ENCODE measurements at regions not wholly inside any gene's neighbourhood (a gene's known extent, or its start where the extent isn't known, plus 50 kb on each side); places are given as distances from the start of the nearest gene placed in this dataset.

- Histone ChIP-seq H3K9ac (ENCODE audit: insufficient read length, low read depth) (no peak overlapping the region), H3K4me3 (ENCODE audit: insufficient read length, low read depth) (no peak overlapping the region), H3K4me1 (ENCODE audit: insufficient read depth, insufficient read length) (no peaks in the 10 kb centered on the region), H3K9me3 (ENCODE audit: insufficient read depth, low read length) (no peaks in the 10 kb centered on the region), H3K27me3 (ENCODE audit: insufficient read depth, insufficient read length) (no peaks in the 10 kb centered on the region), H3K36me3 (ENCODE audit: insufficient read depth, insufficient read length, low read length) (no peaks in the 10 kb centered on the region)
- TF ChIP-seq SUZ12 (IDR thresholded peaks at IDR 0.05; ENCODE audit: extremely low read depth, insufficient read depth, insufficient read length) = no peak
- DNase-seq (ENCODE audit: low read depth, low spot score) = no peak
These were observed 88.1 kb upstream of the TSPAN5 start for GRCh38 chr4:98746530-98746929.

DNA sequence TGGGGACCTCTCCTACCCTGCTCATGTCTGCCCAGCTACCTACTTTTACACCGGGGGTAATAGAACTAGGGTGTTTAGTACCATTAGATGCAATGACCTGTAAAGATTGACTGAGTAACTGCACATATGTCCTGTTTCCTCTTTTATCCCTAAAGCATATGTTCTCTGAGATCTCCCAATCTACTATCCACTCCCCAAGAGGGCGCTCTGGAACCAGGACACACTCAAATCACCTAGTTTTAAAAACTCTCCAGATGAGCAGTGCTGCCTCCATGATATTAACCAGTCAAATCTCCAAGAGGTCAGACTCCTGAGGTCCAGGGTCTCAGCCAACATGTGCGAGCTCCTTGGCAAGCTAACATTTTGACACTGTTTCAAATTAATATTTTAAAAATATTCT, 87.0 kb upstream of the TSPAN5 start:
- no peak for DNase-seq (ENCODE audit: low read depth, low spot score)
- TF ChIP-seq YY1 (IDR thresholded peaks at IDR 0.05; ENCODE audit: insufficient read depth, insufficient read length) (no peak), SUZ12 (IDR thresholded peaks at IDR 0.05; ENCODE audit: extremely low read depth, insufficient read depth, insufficient read length) (no peak), ZNF274 (IDR thresholded peaks at IDR 0.05; ENCODE audit: low read depth, low read length) (no peak)

DNA sequence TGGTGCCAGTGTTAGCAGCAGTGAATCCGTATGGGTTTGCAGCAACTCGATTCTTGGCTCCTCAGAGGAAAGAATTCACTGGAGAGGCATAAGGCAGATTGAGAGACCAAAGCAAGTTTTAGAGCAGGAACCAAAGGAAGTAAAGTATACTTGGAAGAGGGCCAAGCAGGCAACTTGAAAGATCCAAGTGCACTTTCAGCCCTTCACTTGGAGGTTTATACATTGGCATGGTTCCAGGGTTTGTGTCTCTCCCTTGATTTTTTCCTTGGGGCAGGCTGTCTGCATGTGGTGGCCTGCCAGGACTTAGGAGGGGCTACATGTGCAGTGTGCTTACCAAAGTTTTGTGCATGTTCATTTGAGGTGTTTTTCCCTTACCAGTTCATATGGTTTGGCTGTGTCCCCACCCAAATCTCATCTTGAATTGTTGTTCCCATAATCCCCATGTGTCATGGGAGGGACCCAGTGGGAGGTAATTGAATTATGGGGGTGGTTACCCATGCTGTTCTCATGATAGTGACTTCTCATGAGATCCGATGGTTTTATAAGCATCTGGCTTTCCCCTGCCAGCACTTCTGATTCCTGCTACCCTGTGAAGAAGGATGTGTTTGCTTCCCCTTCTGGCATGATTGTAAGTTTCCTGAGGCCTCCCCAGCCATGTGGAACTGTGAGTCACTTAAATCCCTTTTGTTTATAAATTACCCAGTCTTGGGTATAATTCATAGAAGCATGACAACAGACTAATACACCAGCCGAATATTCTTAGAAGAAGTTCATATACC, 86.2 kb upstream of the TSPAN5 start:
- Histone ChIP-seq H3K4me3 (ENCODE audit: insufficient read length, low read depth) (no peak overlapping the region), H3K4me1 (ENCODE audit: insufficient read depth, insufficient read length) (no peaks in the 10 kb centered on the region), H3K36me3 (ENCODE audit: insufficient read depth, insufficient read length, low read length) (no peaks in the 10 kb centered on the region), H3K9me3 (ENCODE audit: insufficient read depth, low read length) (no peaks in the 10 kb centered on the region), H3K27me3 (ENCODE audit: insufficient read depth, insufficient read length) (no peaks in the 10 kb centered on the region), H3K9ac (ENCODE audit: insufficient read length, low read depth) (no peak overlapping the region)
- no peak for DNase-seq (ENCODE audit: low read depth, low spot score)
- TF ChIP-seq SUZ12 (IDR thresholded peaks at IDR 0.05; ENCODE audit: extremely low read depth, insufficient read depth, insufficient read length) = no peak
- no peak for TF ChIP-seq ZNF274 (IDR thresholded peaks at IDR 0.05; ENCODE audit: low read depth, low read length)
- TF ChIP-seq YY1 (IDR thresholded peaks at IDR 0.05; ENCODE audit: insufficient read depth, insufficient read length) = no peak

More for the DNA sequence above, 87.0 kb upstream of the TSPAN5 start:
- no peaks in the 10 kb centered on the region for H3K36me3 ChIP-seq (ENCODE audit: insufficient read depth, insufficient read length, low read length)
- no peaks in the 10 kb centered on the region for H3K4me1 ChIP-seq (ENCODE audit: insufficient read depth, insufficient read length)
- H3K9me3 ChIP-seq (ENCODE audit: insufficient read depth, low read length) = no peaks in the 10 kb centered on the region
- H3K9ac ChIP-seq (ENCODE audit: insufficient read length, low read depth) = no peak overlapping the region
- no peaks in the 10 kb centered on the region for H3K27me3 ChIP-seq (ENCODE audit: insufficient read depth, insufficient read length)
- no peak overlapping the region for H3K4me3 ChIP-seq (ENCODE audit: insufficient read length, low read depth)

GRCh38 chr4:98741952-98742351, 83.5 kb upstream of the TSPAN5 start:
- no peak for DNase-seq (ENCODE audit: low read depth, low spot score)
- no peak overlapping the region for H3K9ac ChIP-seq (ENCODE audit: insufficient read length, low read depth)
- no peak overlapping the region for H3K4me3 ChIP-seq (ENCODE audit: insufficient read length, low read depth)
- H3K9me3 ChIP-seq (ENCODE audit: insufficient read depth, low read length) = no peaks in the 10 kb centered on the region
- no peaks in the 10 kb centered on the region for H3K36me3 ChIP-seq (ENCODE audit: insufficient read depth, insufficient read length, low read length)
- no peaks in the 10 kb centered on the region for H3K27me3 ChIP-seq (ENCODE audit: insufficient read depth, insufficient read length)
- TF ChIP-seq ZNF274 (IDR thresholded peaks at IDR 0.05; ENCODE audit: low read depth, low read length) (no peak), SUZ12 (IDR thresholded peaks at IDR 0.05; ENCODE audit: extremely low read depth, insufficient read depth, insufficient read length) (no peak), YY1 (IDR thresholded peaks at IDR 0.05; ENCODE audit: insufficient read depth, insufficient read length) (no peak)
- no peaks in the 10 kb centered on the region for H3K4me1 ChIP-seq (ENCODE audit: insufficient read depth, insufficient read length)

DNA sequence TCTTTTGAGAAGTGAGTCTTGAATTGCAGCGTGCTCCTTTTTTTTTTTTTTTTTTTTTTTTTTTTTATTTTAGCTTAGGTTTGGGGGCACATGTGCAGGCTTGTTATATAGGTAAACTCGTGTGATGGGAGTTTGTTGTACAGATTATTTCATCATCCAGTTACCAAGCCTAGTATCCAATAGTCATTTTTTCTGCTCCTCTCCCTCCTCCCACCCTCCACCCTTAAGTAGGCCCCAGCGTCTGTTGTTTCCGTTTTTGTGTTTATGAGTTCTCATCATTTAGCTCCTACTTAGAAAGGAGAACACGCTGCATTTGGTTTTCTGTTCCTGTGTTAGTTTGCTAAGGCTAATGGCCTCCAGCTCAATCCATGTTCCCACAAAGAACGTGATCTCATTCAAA, 81.3 kb upstream of the TSPAN5 start:
- Histone ChIP-seq H3K36me3 (ENCODE audit: insufficient read depth, insufficient read length, low read length) (no peaks in the 10 kb centered on the region), H3K4me1 (ENCODE audit: insufficient read depth, insufficient read length) (no peaks in the 10 kb centered on the region), H3K4me3 (ENCODE audit: insufficient read length, low read depth) (no peak overlapping the region), H3K27me3 (ENCODE audit: insufficient read depth, insufficient read length) (no peaks in the 10 kb centered on the region), H3K9ac (ENCODE audit: insufficient read length, low read depth) (no peak overlapping the region), H3K9me3 (ENCODE audit: insufficient read depth, low read length) (no peaks in the 10 kb centered on the region)
- DNase-seq (ENCODE audit: low read depth, low spot score) = no peak
- TF ChIP-seq YY1 (IDR thresholded peaks at IDR 0.05; ENCODE audit: insufficient read depth, insufficient read length) = no peak
- no peak for TF ChIP-seq ZNF274 (IDR thresholded peaks at IDR 0.05; ENCODE audit: low read depth, low read length)
- no peak for TF ChIP-seq SUZ12 (IDR thresholded peaks at IDR 0.05; ENCODE audit: extremely low read depth, insufficient read depth, insufficient read length)

DNA sequence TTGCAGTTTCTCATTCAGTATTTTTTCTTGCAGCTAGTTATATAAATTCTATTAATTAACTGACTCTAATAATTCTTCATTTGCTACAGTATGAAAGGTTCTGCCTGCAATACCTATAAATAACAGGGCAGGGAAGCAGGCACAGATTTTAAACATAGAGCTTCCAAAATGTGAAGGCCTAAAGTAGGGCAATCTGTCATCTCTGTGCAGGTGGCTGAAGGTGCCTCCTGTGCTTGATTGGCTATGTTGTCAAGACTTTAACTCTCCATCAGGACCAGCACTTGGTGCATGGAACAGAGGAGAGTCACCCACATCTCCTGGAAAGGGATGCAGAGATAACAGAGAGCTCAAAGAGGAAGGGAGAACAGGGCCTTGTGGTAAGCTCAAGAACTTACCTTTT, 75.2 kb upstream of the TSPAN5 start:
- no peak overlapping the region for H3K9ac ChIP-seq (ENCODE audit: insufficient read length, low read depth)
- no peaks in the 10 kb centered on the region for H3K36me3 ChIP-seq (ENCODE audit: insufficient read depth, insufficient read length, low read length)
- no peak for DNase-seq (ENCODE audit: low read depth, low spot score)
- TF ChIP-seq YY1 (IDR thresholded peaks at IDR 0.05; ENCODE audit: insufficient read depth, insufficient read length) = no peak
- no peak for TF ChIP-seq ZNF274 (IDR thresholded peaks at IDR 0.05; ENCODE audit: low read depth, low read length)
- TF ChIP-seq SUZ12 (IDR thresholded peaks at IDR 0.05; ENCODE audit: extremely low read depth, insufficient read depth, insufficient read length) = no peak
- H3K9me3 ChIP-seq (ENCODE audit: insufficient read depth, low read length) = no peaks in the 10 kb centered on the region
- no peaks in the 10 kb centered on the region for H3K27me3 ChIP-seq (ENCODE audit: insufficient read depth, insufficient read length)
- no peak overlapping the region for H3K4me3 ChIP-seq (ENCODE audit: insufficient read length, low read depth)
- no peaks in the 10 kb centered on the region for H3K4me1 ChIP-seq (ENCODE audit: insufficient read depth, insufficient read length)

DNA sequence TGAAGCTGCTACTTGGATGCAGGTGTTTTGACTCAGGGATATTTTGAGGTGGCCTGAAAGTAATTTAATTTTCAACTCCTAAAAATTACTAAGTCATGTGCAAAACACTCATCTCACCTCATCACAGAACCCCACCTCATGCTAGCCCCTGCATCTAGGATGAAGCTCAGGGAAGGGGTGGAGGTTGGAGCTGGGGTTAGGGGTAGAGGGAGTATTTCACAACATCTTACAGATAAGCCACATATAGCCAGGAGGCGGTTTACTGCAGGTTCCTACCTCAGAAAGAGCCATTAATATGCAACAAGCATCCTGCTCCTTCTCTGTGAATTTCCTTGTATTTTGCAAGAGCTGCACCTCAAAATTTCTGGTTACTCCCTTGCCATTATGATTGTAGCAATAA, 70.5 kb upstream of the TSPAN5 start:
- Histone ChIP-seq H3K9me3 (ENCODE audit: insufficient read depth, low read length) (peaks cover 7% of the 10 kb centered on the region; the same call in 1 of the 2 replicates), H3K4me3 (ENCODE audit: insufficient read length, low read depth) (no peak overlapping the region), H3K27me3 (ENCODE audit: insufficient read depth, insufficient read length) (no peaks in the 10 kb centered on the region), H3K9ac (ENCODE audit: insufficient read length, low read depth) (no peak overlapping the region), H3K36me3 (ENCODE audit: insufficient read depth, insufficient read length, low read length) (no peaks in the 10 kb centered on the region), H3K4me1 (ENCODE audit: insufficient read depth, insufficient read length) (no peaks in the 10 kb centered on the region)
- no peak for TF ChIP-seq YY1 (IDR thresholded peaks at IDR 0.05; ENCODE audit: insufficient read depth, insufficient read length)
- no peak for TF ChIP-seq SUZ12 (IDR thresholded peaks at IDR 0.05; ENCODE audit: extremely low read depth, insufficient read depth, insufficient read length)
- TF ChIP-seq ZNF274 (IDR thresholded peaks at IDR 0.05; ENCODE audit: low read depth, low read length) = no peak
- DNase-seq (ENCODE audit: low read depth, low spot score) = no peak
